GM23338 (cell line): ENCODE measurements at regions not wholly inside any gene's neighbourhood (a gene's known extent, or its start where the extent isn't known, plus 50 kb on each side); places are given as distances from the start of the nearest gene placed in this dataset.

Source experiments
- ATAC-seq: fragments of 200-7000 bp; cut with Tn5 transposase; 3 replicates; pipeline ENCODE4 v1.9.1; 2020
- DNase-seq: peaks from one replicate; pipeline ENCODE4 v3.0.0-alpha.2; 2015; ENCODE audit warnings: low spot score
- H2AFZ ChIP-seq: fragments of 200-600 bp; sonication (generic); 2 replicates; pipeline ENCODE4 v1.8.0; 2016; ENCODE audit warnings: antibody characterized with exemption, mild to moderate bottlenecking, moderate library complexity
- H3F3A ChIP-seq: fragments of 200-600 bp; sonication (generic); replicated peaks from 2 replicates; pipeline ENCODE4 v1.8.0; 2017; ENCODE audit warnings: antibody characterized with exemption, mixed run types, low read depth
- H3K27ac ChIP-seq: fragments of 200-600 bp; sonication (generic); 2 replicates; pipeline ENCODE4 v1.6.1; 2016; ENCODE audit warnings: low read depth
- H3K27me3 ChIP-seq: fragments of 200-600 bp; sonication (generic); 2 replicates; pipeline ENCODE4 v1.8.0; 2016; ENCODE audit warnings: mild to moderate bottlenecking, mixed run types, moderate library complexity; ENCODE audit not compliant: insufficient read depth
- H3K36me3 ChIP-seq: fragments of 200-600 bp; sonication (generic); 2 replicates; pipeline ENCODE4 v1.8.0; 2016; ENCODE audit warnings: mild to moderate bottlenecking; ENCODE audit not compliant: insufficient read depth
- H3K4me1 ChIP-seq: fragments of 200-600 bp; sonication (generic); 2 replicates; pipeline ENCODE4 v1.8.0; 2016; ENCODE audit warnings: mild to moderate bottlenecking, moderate library complexity; ENCODE audit not compliant: insufficient read depth
- H3K4me2 ChIP-seq: fragments of 200-600 bp; sonication (generic); 2 replicates; pipeline ENCODE4 v1.7.1; 2017; ENCODE audit warnings: mixed run types
- H3K4me3 ChIP-seq: fragments of 200-600 bp; sonication (generic); 2 replicates; pipeline ENCODE4 v1.6.1; 2016; ENCODE audit warnings: mixed run types
- H3K79me2 ChIP-seq: fragments of 200-600 bp; sonication (generic); replicated peaks from 2 replicates; pipeline ENCODE4 v1.8.0; 2017; ENCODE audit warnings: mild to moderate bottlenecking; ENCODE audit not compliant: insufficient read depth
- H3K9me2 ChIP-seq: fragments of 200-600 bp; sonication (generic); 2 replicates; pipeline ENCODE4 v1.8.0; 2017; ENCODE audit not compliant: insufficient read depth
- H4K20me1 ChIP-seq: fragments of 200-600 bp; sonication (generic); replicated peaks from 2 replicates; pipeline ENCODE4 v1.8.0; 2017; ENCODE audit warnings: mild to moderate bottlenecking; ENCODE audit not compliant: insufficient read depth
- H3K27ac Mint-ChIP-seq: 2 replicates; pipeline ENCODE4 v1.8.0; 2020; ENCODE audit warnings: inconsistent platforms, mild to moderate bottlenecking, moderate library complexity, mixed read lengths
- H3K27me3 Mint-ChIP-seq: 3 replicates; pipeline ENCODE4 v1.8.0; 2022; ENCODE audit warnings: low read depth, mild to moderate bottlenecking, moderate library complexity, mixed read lengths, inconsistent platforms; ENCODE audit not compliant: insufficient read depth, poor library complexity
- H3K36me3 Mint-ChIP-seq: 3 replicates; pipeline ENCODE4 v1.8.0; 2021; ENCODE audit warnings: low read depth, mild to moderate bottlenecking, inconsistent platforms, moderate library complexity, mixed read lengths
- H3K4me1 Mint-ChIP-seq: 3 replicates; pipeline ENCODE4 v1.8.0; 2020; ENCODE audit warnings: mild to moderate bottlenecking, inconsistent platforms, mixed read lengths
- H3K4me3 Mint-ChIP-seq: 3 replicates; pipeline ENCODE4 v1.8.0; 2021; ENCODE audit warnings: moderate library complexity, mild to moderate bottlenecking, inconsistent platforms, mixed read lengths
- H3K9me3 Mint-ChIP-seq: 3 replicates; pipeline ENCODE4 v1.8.0; 2020; ENCODE audit warnings: moderate library complexity, mild to moderate bottlenecking, inconsistent platforms, mixed read lengths
- CREB1 ChIP-seq: fragments of 250-450 bp; sonication (Bioruptor Pico); IDR thresholded peaks from 2 replicates; pipeline ENCODE4 v1.5.0; 2020; ENCODE audit warnings: low read depth, mild to moderate bottlenecking, moderate library complexity
- EZH2 ChIP-seq: fragments of 200-600 bp; sonication (generic); IDR thresholded peaks from one replicate; pipeline ENCODE4 v1.8.0; 2017; ENCODE audit warnings: antibody characterized with exemption, mild to moderate bottlenecking, low read depth; ENCODE audit not compliant: unreplicated experiment
- EZH2phosphoT487 ChIP-seq: fragments of 200-600 bp; sonication (generic); IDR thresholded peaks from one replicate; pipeline ENCODE4 v1.8.1; 2018; ENCODE audit warnings: antibody characterized with exemption; ENCODE audit not compliant: unreplicated experiment
- JUNB ChIP-seq: IDR thresholded peaks from one replicate; pipeline ENCODE4 v1.6.1; 2016; ENCODE audit warnings: antibody characterized with exemption; ENCODE audit not compliant: unreplicated experiment
- NANOG ChIP-seq: IDR thresholded peaks from 2 replicates; pipeline ENCODE4 v1.6.1; 2016; ENCODE audit warnings: antibody characterized with exemption, borderline replicate concordance
- STAT1 ChIP-seq: IDR thresholded peaks from one replicate; pipeline ENCODE4 v1.6.1; 2016; ENCODE audit warnings: antibody characterized with exemption; ENCODE audit not compliant: unreplicated experiment
- ZNF114 ChIP-seq: fragments of 250-450 bp; sonication (Bioruptor Pico); IDR thresholded peaks from 2 replicates; pipeline ENCODE4 v1.5.0; 2020; ENCODE audit warnings: mild to moderate bottlenecking, moderate library complexity
- ZNF331 ChIP-seq: fragments of 250-450 bp; sonication (Bioruptor Pico); IDR thresholded peaks from 2 replicates; pipeline ENCODE4 v1.5.0; 2020; ENCODE audit warnings: low read depth, mild to moderate bottlenecking, moderate library complexity
- TF ChIP-seq, protein P1 (sequence below): fragments of 250-450 bp; sonication (Bioruptor Pico); IDR thresholded peaks from 2 replicates; pipeline ENCODE4 v1.5.0; 2020; ENCODE audit warnings: mild to moderate bottlenecking, moderate library complexity
- TF ChIP-seq, protein P2 (sequence below), 2 experiments: fragments of 200-600 bp in 1 of 2; sonication (generic) in 1 of 2; conservative IDR thresholded peaks; 2 replicates each; pipeline versions ENCODE4 v1.5.1 to v1.6.1; 2016 to 2017; ENCODE audit warnings: antibody characterized with exemption in 2 of 2, low read depth in 2 of 2, mild to moderate bottlenecking in 2 of 2, moderate library complexity in 1 of 2
- TF ChIP-seq, protein P3 (sequence below): IDR thresholded peaks from one replicate; pipeline ENCODE4 v1.6.1; 2018; ENCODE audit warnings: antibody characterized with exemption; ENCODE audit not compliant: unreplicated experiment

DNA sequence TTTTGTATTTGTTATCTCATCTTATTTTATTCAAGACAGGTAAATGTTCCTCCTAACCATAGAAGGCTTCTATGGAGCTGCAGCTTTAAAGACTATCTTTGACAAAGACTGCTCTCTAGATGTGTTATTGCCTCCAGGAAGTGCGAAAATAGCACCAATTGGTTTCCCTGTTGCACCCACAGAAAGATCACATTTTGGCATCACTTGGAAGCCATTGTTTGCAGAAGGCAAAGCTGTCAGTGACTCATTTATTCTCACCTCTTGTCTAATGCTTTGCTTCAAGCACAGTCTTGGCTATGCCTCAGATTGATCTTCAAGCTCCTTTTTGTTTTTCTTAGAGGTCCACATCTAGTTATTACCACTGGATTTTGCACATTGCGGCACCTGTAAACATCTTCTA is 150.3 kb downstream of the PCDH7 start (continued):
- TF ChIP-seq, protein P1, sequence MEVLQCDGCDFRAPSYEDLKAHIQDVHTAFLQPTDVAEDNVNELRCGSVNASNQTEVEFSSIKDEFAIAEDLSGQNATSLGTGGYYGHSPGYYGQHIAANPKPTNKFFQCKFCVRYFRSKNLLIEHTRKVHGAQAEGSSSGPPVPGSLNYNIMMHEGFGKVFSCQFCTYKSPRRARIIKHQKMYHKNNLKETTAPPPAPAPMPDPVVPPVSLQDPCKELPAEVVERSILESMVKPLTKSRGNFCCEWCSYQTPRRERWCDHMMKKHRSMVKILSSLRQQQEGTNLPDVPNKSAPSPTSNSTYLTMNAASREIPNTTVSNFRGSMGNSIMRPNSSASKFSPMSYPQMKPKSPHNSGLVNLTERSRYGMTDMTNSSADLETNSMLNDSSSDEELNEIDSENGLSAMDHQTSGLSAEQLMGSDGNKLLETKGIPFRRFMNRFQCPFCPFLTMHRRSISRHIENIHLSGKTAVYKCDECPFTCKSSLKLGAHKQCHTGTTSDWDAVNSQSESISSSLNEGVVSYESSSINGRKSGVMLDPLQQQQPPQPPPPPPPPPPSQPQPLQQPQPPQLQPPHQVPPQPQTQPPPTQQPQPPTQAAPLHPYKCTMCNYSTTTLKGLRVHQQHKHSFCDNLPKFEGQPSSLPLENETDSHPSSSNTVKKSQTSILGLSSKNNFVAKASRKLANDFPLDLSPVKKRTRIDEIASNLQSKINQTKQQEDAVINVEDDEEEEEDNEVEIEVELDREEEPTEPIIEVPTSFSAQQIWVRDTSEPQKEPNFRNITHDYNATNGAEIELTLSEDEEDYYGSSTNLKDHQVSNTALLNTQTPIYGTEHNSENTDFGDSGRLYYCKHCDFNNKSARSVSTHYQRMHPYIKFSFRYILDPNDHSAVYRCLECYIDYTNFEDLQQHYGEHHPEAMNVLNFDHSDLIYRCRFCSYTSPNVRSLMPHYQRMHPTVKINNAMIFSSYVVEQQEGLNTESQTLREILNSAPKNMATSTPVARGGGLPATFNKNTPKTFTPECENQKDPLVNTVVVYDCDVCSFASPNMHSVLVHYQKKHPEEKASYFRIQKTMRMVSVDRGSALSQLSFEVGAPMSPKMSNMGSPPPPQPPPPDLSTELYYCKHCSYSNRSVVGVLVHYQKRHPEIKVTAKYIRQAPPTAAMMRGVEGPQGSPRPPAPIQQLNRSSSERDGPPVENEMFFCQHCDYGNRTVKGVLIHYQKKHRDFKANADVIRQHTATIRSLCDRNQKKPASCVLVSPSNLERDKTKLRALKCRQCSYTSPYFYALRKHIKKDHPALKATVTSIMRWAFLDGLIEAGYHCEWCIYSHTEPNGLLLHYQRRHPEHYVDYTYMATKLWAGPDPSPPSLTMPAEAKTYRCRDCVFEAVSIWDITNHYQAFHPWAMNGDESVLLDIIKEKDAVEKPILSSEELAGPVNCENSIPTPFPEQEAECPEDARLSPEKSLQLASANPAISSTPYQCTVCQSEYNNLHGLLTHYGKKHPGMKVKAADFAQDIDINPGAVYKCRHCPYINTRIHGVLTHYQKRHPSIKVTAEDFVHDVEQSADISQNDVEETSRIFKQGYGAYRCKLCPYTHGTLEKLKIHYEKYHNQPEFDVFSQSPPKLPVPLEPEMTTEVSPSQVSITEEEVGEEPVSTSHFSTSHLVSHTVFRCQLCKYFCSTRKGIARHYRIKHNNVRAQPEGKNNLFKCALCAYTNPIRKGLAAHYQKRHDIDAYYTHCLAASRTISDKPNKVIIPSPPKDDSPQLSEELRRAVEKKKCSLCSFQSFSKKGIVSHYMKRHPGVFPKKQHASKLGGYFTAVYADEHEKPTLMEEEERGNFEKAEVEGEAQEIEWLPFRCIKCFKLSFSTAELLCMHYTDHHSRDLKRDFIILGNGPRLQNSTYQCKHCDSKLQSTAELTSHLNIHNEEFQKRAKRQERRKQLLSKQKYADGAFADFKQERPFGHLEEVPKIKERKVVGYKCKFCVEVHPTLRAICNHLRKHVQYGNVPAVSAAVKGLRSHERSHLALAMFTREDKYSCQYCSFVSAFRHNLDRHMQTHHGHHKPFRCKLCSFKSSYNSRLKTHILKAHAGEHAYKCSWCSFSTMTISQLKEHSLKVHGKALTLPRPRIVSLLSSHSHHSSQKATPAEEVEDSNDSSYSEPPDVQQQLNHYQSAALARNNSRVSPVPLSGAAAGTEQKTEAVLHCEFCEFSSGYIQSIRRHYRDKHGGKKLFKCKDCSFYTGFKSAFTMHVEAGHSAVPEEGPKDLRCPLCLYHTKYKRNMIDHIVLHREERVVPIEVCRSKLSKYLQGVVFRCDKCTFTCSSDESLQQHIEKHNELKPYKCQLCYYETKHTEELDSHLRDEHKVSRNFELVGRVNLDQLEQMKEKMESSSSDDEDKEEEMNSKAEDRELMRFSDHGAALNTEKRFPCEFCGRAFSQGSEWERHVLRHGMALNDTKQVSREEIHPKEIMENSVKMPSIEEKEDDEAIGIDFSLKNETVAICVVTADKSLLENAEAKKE (CRISPR knock-in tag), result no peak

DNA sequence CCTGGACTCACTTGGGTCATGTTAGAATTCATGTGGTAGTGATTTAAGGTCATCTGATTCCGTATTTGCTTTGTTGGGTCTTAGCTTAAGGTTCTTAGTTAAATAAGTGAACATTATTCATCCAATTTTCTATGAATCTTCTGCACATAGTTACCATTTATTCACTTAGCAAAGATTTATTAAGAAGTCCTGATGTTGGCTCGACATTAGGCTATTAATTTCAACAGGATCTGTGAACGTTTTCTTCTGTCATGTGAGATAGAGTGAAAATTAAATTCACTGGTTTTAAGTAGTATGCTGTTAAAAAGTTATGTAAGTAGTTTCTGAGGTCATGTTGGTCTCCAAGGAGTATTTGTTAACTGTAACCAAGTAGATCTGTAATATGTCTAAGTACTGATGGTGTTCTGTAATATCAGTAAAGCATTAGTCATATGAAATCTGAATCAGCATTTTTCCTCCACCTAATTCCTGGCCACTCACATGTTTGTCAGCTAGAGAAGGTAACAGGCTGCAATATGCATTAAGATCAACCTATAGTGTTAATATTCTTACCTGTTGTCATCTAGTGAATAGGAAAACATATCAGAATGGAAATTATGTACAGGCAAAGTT is 155.6 kb downstream of the PCDH7 start:
- H3K27ac Mint-ChIP-seq, result no peak overlapping the region
- H3K36me3 Mint-ChIP-seq, result no peaks in the 10 kb centered on the region
- no peak overlapping the region for H3K4me3 ChIP-seq
- ATAC-seq (no peak), DNase-seq (no peak)
- H2AFZ ChIP-seq, result no peak overlapping the region; the same call in 1 of the 2 replicates
- H3F3A ChIP-seq, result no peaks in the 10 kb centered on the region
- peaks cover 13% of the 10 kb centered on the region for H3K4me1 Mint-ChIP-seq
- peaks cover 18% of the 10 kb centered on the region for H3K4me1 ChIP-seq
- peaks cover 1% of the 10 kb centered on the region for H3K27me3 Mint-ChIP-seq
- no peaks in the 10 kb centered on the region for H4K20me1 ChIP-seq
- H3K4me3 Mint-ChIP-seq, result no peak overlapping the region
- no peak overlapping the region for H3K27ac ChIP-seq
- H3K79me2 ChIP-seq, result no peaks in the 10 kb centered on the region
- H3K36me3 ChIP-seq, result no peaks in the 10 kb centered on the region
- H3K9me3 Mint-ChIP-seq, result no peaks in the 10 kb centered on the region
- no peak overlapping the region for H3K4me2 ChIP-seq
- no peaks in the 10 kb centered on the region for H3K27me3 ChIP-seq
- H3K9me2 ChIP-seq, result no peaks in the 10 kb centered on the region
- no peak for TF ChIP-seq ZNF114 (CRISPR knock-in tag)
- TF ChIP-seq EZH2phosphoT487, result no peak
- no peak for TF ChIP-seq NANOG
- no peak for TF ChIP-seq ZNF331
- TF ChIP-seq, protein P2, sequence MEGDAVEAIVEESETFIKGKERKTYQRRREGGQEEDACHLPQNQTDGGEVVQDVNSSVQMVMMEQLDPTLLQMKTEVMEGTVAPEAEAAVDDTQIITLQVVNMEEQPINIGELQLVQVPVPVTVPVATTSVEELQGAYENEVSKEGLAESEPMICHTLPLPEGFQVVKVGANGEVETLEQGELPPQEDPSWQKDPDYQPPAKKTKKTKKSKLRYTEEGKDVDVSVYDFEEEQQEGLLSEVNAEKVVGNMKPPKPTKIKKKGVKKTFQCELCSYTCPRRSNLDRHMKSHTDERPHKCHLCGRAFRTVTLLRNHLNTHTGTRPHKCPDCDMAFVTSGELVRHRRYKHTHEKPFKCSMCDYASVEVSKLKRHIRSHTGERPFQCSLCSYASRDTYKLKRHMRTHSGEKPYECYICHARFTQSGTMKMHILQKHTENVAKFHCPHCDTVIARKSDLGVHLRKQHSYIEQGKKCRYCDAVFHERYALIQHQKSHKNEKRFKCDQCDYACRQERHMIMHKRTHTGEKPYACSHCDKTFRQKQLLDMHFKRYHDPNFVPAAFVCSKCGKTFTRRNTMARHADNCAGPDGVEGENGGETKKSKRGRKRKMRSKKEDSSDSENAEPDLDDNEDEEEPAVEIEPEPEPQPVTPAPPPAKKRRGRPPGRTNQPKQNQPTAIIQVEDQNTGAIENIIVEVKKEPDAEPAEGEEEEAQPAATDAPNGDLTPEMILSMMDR (conservative IDR thresholded peaks at IDR 0.05; ENCODE audit: low read depth in 2 of 2), result no peak
- TF ChIP-seq, protein P3, sequence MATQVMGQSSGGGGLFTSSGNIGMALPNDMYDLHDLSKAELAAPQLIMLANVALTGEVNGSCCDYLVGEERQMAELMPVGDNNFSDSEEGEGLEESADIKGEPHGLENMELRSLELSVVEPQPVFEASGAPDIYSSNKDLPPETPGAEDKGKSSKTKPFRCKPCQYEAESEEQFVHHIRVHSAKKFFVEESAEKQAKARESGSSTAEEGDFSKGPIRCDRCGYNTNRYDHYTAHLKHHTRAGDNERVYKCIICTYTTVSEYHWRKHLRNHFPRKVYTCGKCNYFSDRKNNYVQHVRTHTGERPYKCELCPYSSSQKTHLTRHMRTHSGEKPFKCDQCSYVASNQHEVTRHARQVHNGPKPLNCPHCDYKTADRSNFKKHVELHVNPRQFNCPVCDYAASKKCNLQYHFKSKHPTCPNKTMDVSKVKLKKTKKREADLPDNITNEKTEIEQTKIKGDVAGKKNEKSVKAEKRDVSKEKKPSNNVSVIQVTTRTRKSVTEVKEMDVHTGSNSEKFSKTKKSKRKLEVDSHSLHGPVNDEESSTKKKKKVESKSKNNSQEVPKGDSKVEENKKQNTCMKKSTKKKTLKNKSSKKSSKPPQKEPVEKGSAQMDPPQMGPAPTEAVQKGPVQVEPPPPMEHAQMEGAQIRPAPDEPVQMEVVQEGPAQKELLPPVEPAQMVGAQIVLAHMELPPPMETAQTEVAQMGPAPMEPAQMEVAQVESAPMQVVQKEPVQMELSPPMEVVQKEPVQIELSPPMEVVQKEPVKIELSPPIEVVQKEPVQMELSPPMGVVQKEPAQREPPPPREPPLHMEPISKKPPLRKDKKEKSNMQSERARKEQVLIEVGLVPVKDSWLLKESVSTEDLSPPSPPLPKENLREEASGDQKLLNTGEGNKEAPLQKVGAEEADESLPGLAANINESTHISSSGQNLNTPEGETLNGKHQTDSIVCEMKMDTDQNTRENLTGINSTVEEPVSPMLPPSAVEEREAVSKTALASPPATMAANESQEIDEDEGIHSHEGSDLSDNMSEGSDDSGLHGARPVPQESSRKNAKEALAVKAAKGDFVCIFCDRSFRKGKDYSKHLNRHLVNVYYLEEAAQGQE, result no peak
- no peak for TF ChIP-seq STAT1
- TF ChIP-seq CREB1 (CRISPR knock-in tag), result no peak
- TF ChIP-seq EZH2, result no peak
- TF ChIP-seq JUNB, result no peak
